OCI-LY7 (cell line): ENCODE measurements at regions not wholly inside any gene's neighbourhood (a gene's known extent, or its start where the extent isn't known, plus 50 kb on each side); places are given as distances from the start of the nearest gene placed in this dataset.

Experiments used
- BruUV-seq: library from RNA; stranded (reverse); fragments of 400-500 nt; replicated peaks from 2 replicates; lab custom pipeline; 2021; lab: Mats Ljungman, UMichigan
- CTCF ChIA-PET: fragments of 300-600 bp; sonication (Branson Sonifier 250); formaldehyde crosslinking; loops from one replicate; lab custom pipeline; 2022; ENCODE audit warnings: antibody characterized with exemption; ENCODE audit not compliant: unreplicated experiment; lab: Charles Lee
- POLR2A ChIA-PET: fragments of 300-600 bp; sonication (Branson Sonifier 250); formaldehyde crosslinking; loops from one replicate; lab custom pipeline; 2022; ENCODE audit warnings: antibody characterized with exemption; lab: Charles Lee
- DNase-seq: peaks from one replicate; pipeline ENCODE4 v3.0.0-alpha.2; 2015; ENCODE audit warnings: low spot score
- H2AFZ ChIP-seq: fragments of 200-600 bp; sonication (generic), shearing (Covaris generic); 2 replicates; pipeline ENCODE4 v1.6.1; 2014; ENCODE audit warnings: mild to moderate bottlenecking, antibody characterized with exemption, low read length, moderate library complexity
- H3K27ac ChIP-seq: fragments of 200-600 bp; sonication (generic); 2 replicates; pipeline ENCODE4 v1.5.1; 2014; ENCODE audit warnings: mixed run types, low read depth, mild to moderate bottlenecking, moderate library complexity, low read length, inconsistent platforms; ENCODE audit not compliant: poor library complexity, severe bottlenecking
- H3K36me3 ChIP-seq: fragments of 200-600 bp; sonication (generic); 2 replicates; pipeline ENCODE4 v1.6.1; 2014; ENCODE audit warnings: mild to moderate bottlenecking, antibody characterized with exemption, low read length, moderate library complexity, mixed read lengths; ENCODE audit not compliant: insufficient read depth
- H3K4me1 ChIP-seq: fragments of 200-600 bp; sonication (generic); 2 replicates; pipeline ENCODE4 v1.5.1; 2014; ENCODE audit warnings: mild to moderate bottlenecking, low read length; ENCODE audit not compliant: insufficient read depth, poor library complexity, severe bottlenecking
- H3K4me2 ChIP-seq: fragments of 200-600 bp; sonication (generic); 2 replicates; pipeline ENCODE4 v1.6.1; 2014; ENCODE audit warnings: mild to moderate bottlenecking, low read length
- H3K4me3 ChIP-seq: fragments of 200-600 bp; sonication (generic); 2 replicates; pipeline ENCODE4 v1.5.1; 2014; ENCODE audit warnings: mild to moderate bottlenecking, low read depth, low read length; ENCODE audit not compliant: poor library complexity, severe bottlenecking
- H3K79me2 ChIP-seq: fragments of 200-600 bp; sonication (generic); 2 replicates; pipeline ENCODE4 v1.6.1; 2016; ENCODE audit warnings: low read depth, mild to moderate bottlenecking, low read length, moderate library complexity, mixed read lengths; ENCODE audit not compliant: insufficient read depth
- H3K9me2 ChIP-seq: fragments of 200-600 bp; sonication (generic); 2 replicates; pipeline ENCODE4 v1.6.1; 2016; ENCODE audit warnings: mild to moderate bottlenecking, low read length, mixed read lengths; ENCODE audit not compliant: insufficient read depth
- H3K9me3 ChIP-seq: fragments of 200-600 bp; sonication (generic); 2 replicates; pipeline ENCODE4 v1.6.1; 2014; ENCODE audit warnings: mild to moderate bottlenecking, mixed run types, low read length, mixed read lengths
- H4K20me1 ChIP-seq: fragments of 200-600 bp; sonication (generic); 2 replicates; pipeline ENCODE4 v1.6.1; 2014; ENCODE audit warnings: mild to moderate bottlenecking, antibody characterized with exemption, low read length, moderate library complexity, mixed read lengths; ENCODE audit not compliant: insufficient read depth
- EZH2phosphoT487 ChIP-seq: fragments of 200-600 bp; sonication (generic); IDR thresholded peaks from 2 replicates; pipeline ENCODE4 v1.6.1; 2018; ENCODE audit warnings: low read depth, borderline replicate concordance, mild to moderate bottlenecking, mixed run types, antibody characterized with exemption, low read length, moderate library complexity, mixed read lengths
- intact Hi-C: fragments of 100-400 bp; cut with micrococcal nuclease; formaldehyde crosslinking; loops from one replicate; pipeline ENCODE4 v1.10.0; 2022; ENCODE audit not compliant: unreplicated experiment
- TF ChIP-seq, protein P1 (sequence below): fragments of 200-600 bp; sonication (generic); conservative IDR thresholded peaks from 2 replicates; pipeline ENCODE4 v1.5.1; 2014; ENCODE audit warnings: mild to moderate bottlenecking, antibody characterized with exemption, low read length, moderate library complexity, mixed read lengths

DNA sequence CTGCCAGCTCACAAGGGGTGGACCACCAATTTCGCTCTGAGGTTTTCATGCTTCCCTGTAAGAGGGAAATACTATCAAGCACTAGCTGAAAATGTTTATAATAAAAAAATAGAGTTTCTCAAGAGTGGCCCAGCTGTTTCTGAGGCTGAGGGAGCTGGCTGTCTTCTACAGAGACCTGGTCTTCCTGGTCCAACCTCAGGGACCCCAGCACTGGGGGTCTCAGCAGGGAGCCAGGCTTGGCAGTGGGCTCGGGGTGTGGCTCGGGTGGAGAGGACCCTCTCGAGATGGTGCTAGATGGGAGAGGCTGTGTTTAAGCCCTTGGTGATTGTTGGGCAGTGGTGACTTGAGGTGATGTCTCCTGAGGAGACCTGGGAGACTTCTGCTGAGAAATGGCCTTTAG, 87.3 kb upstream of the SHH start:
- BruUV-seq: no TSS peak
- Histone ChIP-seq H2AFZ (no peak overlapping the region), H3K79me2 (no peaks in the 10 kb centered on the region), H3K4me3 (no peak overlapping the region), H3K4me1 (no peaks in the 10 kb centered on the region), H3K27ac (no peak overlapping the region), H3K36me3 (no peaks in the 10 kb centered on the region), H3K4me2 (no peak overlapping the region), H3K9me2 (no peaks in the 10 kb centered on the region), H3K9me3 (no peaks in the 10 kb centered on the region), H4K20me1 (no peaks in the 10 kb centered on the region)
- no peak for TF ChIP-seq EZH2phosphoT487
- TF ChIP-seq, protein P1, sequence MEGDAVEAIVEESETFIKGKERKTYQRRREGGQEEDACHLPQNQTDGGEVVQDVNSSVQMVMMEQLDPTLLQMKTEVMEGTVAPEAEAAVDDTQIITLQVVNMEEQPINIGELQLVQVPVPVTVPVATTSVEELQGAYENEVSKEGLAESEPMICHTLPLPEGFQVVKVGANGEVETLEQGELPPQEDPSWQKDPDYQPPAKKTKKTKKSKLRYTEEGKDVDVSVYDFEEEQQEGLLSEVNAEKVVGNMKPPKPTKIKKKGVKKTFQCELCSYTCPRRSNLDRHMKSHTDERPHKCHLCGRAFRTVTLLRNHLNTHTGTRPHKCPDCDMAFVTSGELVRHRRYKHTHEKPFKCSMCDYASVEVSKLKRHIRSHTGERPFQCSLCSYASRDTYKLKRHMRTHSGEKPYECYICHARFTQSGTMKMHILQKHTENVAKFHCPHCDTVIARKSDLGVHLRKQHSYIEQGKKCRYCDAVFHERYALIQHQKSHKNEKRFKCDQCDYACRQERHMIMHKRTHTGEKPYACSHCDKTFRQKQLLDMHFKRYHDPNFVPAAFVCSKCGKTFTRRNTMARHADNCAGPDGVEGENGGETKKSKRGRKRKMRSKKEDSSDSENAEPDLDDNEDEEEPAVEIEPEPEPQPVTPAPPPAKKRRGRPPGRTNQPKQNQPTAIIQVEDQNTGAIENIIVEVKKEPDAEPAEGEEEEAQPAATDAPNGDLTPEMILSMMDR: no peak
- intact Hi-C loops: no loop called here
- DNase-seq: no peak
- ChIA-PET POLR2A (no interaction called here), CTCF (no interaction called here)

DNA sequence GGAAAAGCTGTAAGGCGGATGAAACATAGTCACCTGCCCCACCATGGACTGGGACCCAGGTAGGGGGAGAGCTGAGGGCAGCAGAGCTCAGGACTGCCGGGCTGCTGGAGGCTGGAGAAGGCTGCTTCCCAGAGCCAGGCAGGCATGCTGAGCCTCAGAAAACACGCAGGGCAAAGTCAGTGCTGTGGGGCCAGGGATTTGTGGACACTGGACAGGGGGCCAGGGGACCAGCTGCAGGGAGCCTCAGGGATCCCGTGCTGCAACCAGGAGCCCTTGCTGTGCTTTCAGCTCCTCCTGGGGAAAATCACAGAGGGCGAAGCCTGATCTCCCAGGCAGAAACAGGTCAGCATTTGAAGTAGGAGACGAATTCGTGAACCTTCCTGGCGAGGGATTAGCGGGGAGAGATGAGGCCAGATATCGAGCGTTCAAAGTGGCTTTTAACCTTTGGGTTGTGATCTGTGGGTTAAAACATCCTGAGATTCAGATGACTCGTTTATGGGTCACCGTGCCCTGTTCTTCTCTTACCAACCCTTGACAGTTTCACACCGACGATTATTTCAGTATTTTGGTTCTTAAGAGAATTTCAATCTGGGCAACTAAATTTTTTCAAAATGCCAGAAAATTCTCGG, 85.6 kb upstream of the SHH start:
- Histone ChIP-seq H3K4me2 (no peak overlapping the region), H3K79me2 (no peaks in the 10 kb centered on the region), H3K9me2 (no peaks in the 10 kb centered on the region), H3K36me3 (no peaks in the 10 kb centered on the region), H3K4me3 (no peak overlapping the region), H3K27ac (no peak overlapping the region), H2AFZ (no peak overlapping the region), H3K4me1 (no peaks in the 10 kb centered on the region), H3K9me3 (no peaks in the 10 kb centered on the region), H4K20me1 (no peaks in the 10 kb centered on the region)
- ChIA-PET CTCF (no interaction called here), POLR2A (no interaction called here)
- DNase-seq: no peak
- no peak for TF ChIP-seq EZH2phosphoT487
- TF ChIP-seq, protein P1: no peak
- intact Hi-C loops: no loop called here
- no TSS peak for BruUV-seq

DNA sequence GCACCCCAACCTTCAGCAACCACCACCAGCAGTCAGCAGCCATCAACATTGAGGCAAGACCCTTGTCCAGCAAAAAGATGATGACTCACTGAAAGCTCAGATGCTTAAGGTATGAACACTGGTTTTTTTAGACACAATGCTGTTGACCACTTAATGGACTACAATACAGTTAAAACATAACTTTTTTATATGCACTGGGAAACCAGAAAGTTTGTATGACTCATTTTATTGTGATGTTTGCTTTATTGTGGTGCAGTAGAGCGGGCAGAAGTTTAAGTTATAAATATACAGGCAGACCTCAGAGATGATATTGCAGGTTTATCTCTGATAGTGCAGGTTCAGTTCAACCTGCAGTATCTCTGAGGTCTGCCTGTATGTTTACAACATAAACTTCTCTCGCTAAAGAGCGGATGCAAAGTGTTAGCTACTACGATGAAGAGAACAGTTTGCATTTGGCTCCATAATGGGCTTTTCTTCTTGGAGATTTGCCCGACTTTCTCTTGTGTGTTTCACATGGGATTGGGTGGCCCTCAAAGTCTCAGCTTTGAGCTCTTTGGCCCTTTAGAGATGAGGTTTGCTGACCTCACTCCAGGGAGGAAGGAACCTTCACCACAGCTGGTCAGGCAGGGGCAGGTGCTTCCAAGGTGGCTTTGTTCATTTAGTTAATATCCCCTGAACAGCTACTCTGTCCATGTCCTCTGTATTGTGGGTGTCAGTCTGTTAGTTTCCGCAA, 84.4 kb upstream of the SHH start:
- Histone ChIP-seq H3K9me2 (no peaks in the 10 kb centered on the region), H3K9me3 (no peaks in the 10 kb centered on the region), H3K27ac (no peak overlapping the region), H3K4me2 (no peak overlapping the region), H2AFZ (no peak overlapping the region), H3K36me3 (no peaks in the 10 kb centered on the region), H4K20me1 (no peaks in the 10 kb centered on the region), H3K4me3 (no peak overlapping the region), H3K4me1 (no peaks in the 10 kb centered on the region), H3K79me2 (no peaks in the 10 kb centered on the region)
- no TSS peak for BruUV-seq
- TF ChIP-seq, protein P1: no peak
- CTCF ChIA-PET: no interaction called here
- POLR2A ChIA-PET: no interaction called here
- intact Hi-C loops: no loop called here
- DNase-seq: no peak
